ENCODE measurements at regions not wholly inside any gene's neighbourhood (a gene's known extent, or its start where the extent isn't known, plus 50 kb on each side); places are given as distances from the start of the nearest gene placed in this dataset.
"Not testable (repeated sequence)": the region's sequence is repeated elsewhere in the genome, so short reads cannot be mapped to it uniquely, and the experiment has no call there.

GRCh38 chr2:87360250-87360649 is 338.6 kb upstream of the PLGLB1 start:
- ATAC-seq; intact Hi-C loops (cut with DNase I; ENCODE audit: low total_unique reads): not testable (repeated sequence)

GRCh38 chr2:87360927-87361326 is 339.3 kb upstream of the PLGLB1 start:
- H3K4me3 ChIP-seq; H3K27me3 ChIP-seq; H3K36me3 ChIP-seq; ATAC-seq; DNase-seq; H3K4me1 ChIP-seq; H3K9me3 ChIP-seq; intact Hi-C loops (cut with DNase I; ENCODE audit: low total_unique reads); H3K27ac ChIP-seq; in situ Hi-C loops (cut with MboI; ENCODE audit: low sequenced_read_pairs in 4 of 4): not testable (repeated sequence)

More at GRCh38 chr2:87360250-87360649, 338.6 kb upstream of the PLGLB1 start:
- H3K36me3 ChIP-seq; H3K9me3 ChIP-seq; H3K4me3 ChIP-seq; DNase-seq; H3K27me3 ChIP-seq; in situ Hi-C loops (cut with MboI; ENCODE audit: low sequenced_read_pairs in 4 of 4); H3K27ac ChIP-seq; H3K4me1 ChIP-seq: not testable (repeated sequence)

GRCh38 chr2:87361805-87362204 is 340.2 kb upstream of the PLGLB1 start:
- intact Hi-C loops (cut with DNase I; ENCODE audit: low total_unique reads) = not testable (repeated sequence)

GRCh38 chr2:87364379-87364778 is 342.7 kb upstream of the PLGLB1 start:
- in situ Hi-C loops (cut with MboI; ENCODE audit: low sequenced_read_pairs in 4 of 4); DNase-seq; ATAC-seq; H3K4me1 ChIP-seq; H3K9me3 ChIP-seq; H3K27me3 ChIP-seq; H3K36me3 ChIP-seq; intact Hi-C loops (cut with DNase I; ENCODE audit: low total_unique reads); H3K4me3 ChIP-seq; H3K27ac ChIP-seq: not testable (repeated sequence)

More at GRCh38 chr2:87361805-87362204, 340.2 kb upstream of the PLGLB1 start:
- H3K4me3 ChIP-seq; in situ Hi-C loops (cut with MboI; ENCODE audit: low sequenced_read_pairs in 4 of 4); H3K9me3 ChIP-seq; DNase-seq; ATAC-seq; H3K4me1 ChIP-seq; H3K27ac ChIP-seq; H3K36me3 ChIP-seq; H3K27me3 ChIP-seq: not testable (repeated sequence)

GRCh38 chr2:87365038-87365437 is 343.4 kb upstream of the PLGLB1 start:
- ATAC-seq; H3K4me1 ChIP-seq; DNase-seq; intact Hi-C loops (cut with DNase I; ENCODE audit: low total_unique reads); H3K27me3 ChIP-seq; in situ Hi-C loops (cut with MboI; ENCODE audit: low sequenced_read_pairs in 4 of 4); H3K36me3 ChIP-seq; H3K4me3 ChIP-seq; H3K27ac ChIP-seq; H3K9me3 ChIP-seq: not testable (repeated sequence)

GRCh38 chr2:87386063-87386560 is 361.8 kb upstream of the PLGLB2 start:
- H3K27me3 ChIP-seq; intact Hi-C loops (cut with DNase I; ENCODE audit: low total_unique reads); DNase-seq; in situ Hi-C loops (cut with MboI; ENCODE audit: low sequenced_read_pairs in 4 of 4); ATAC-seq; H3K4me3 ChIP-seq; H3K9me3 ChIP-seq; H3K4me1 ChIP-seq; H3K27ac ChIP-seq; H3K36me3 ChIP-seq: not testable (repeated sequence)

GRCh38 chr2:87395784-87396183 is 352.1 kb upstream of the PLGLB2 start:
- H3K9me3 ChIP-seq; intact Hi-C loops (cut with DNase I; ENCODE audit: low total_unique reads); in situ Hi-C loops (cut with MboI; ENCODE audit: low sequenced_read_pairs in 4 of 4); DNase-seq; ATAC-seq; H3K4me1 ChIP-seq; H3K27me3 ChIP-seq; H3K27ac ChIP-seq; H3K36me3 ChIP-seq; H3K4me3 ChIP-seq: not testable (repeated sequence)

- DNase-seq; intact Hi-C loops (cut with DNase I; ENCODE audit: low total_unique reads); ATAC-seq; H3K4me3 ChIP-seq; H3K27me3 ChIP-seq; H3K36me3 ChIP-seq; H3K4me1 ChIP-seq; H3K9me3 ChIP-seq; in situ Hi-C loops (cut with MboI; ENCODE audit: low sequenced_read_pairs in 4 of 4); H3K27ac ChIP-seq: not testable (repeated sequence)
Measured at GRCh38 chr2:87396551-87397265, 351.2 kb upstream of the PLGLB2 start.

- DNase-seq; H3K4me1 ChIP-seq; H3K27me3 ChIP-seq; in situ Hi-C loops (cut with MboI; ENCODE audit: low sequenced_read_pairs in 4 of 4); H3K9me3 ChIP-seq; H3K36me3 ChIP-seq; H3K27ac ChIP-seq; intact Hi-C loops (cut with DNase I; ENCODE audit: low total_unique reads); ATAC-seq; H3K4me3 ChIP-seq: not testable (repeated sequence)
Measured at GRCh38 chr2:87397276-87398065, 350.4 kb upstream of the PLGLB2 start.

GRCh38 chr2:87398567-87399305 is 349.2 kb upstream of the PLGLB2 start:
- H3K4me3 ChIP-seq; H3K4me1 ChIP-seq; intact Hi-C loops (cut with DNase I; ENCODE audit: low total_unique reads); H3K9me3 ChIP-seq; in situ Hi-C loops (cut with MboI; ENCODE audit: low sequenced_read_pairs in 4 of 4); H3K27me3 ChIP-seq; DNase-seq; H3K36me3 ChIP-seq; H3K27ac ChIP-seq; ATAC-seq: not testable (repeated sequence)
